H9 (cell line): ENCODE measurements at regions not wholly inside any gene's neighbourhood (a gene's known extent, or its start where the extent isn't known, plus 50 kb on each side); places are given as distances from the start of the nearest gene placed in this dataset.

Source experiments
- DNase-seq: peaks from one replicate; pipeline ENCODE4 v3.0.0-alpha.2; 2017
- H2AFZ ChIP-seq: one replicate; pipeline ENCODE4 v1.6.1; 2013; ENCODE audit warnings: mild to moderate bottlenecking, low read length, control low read depth, moderate library complexity
- H2AK5ac ChIP-seq: 2 replicates; pipeline ENCODE4 v1.6.1; 2013; ENCODE audit warnings: low read length, control low read depth, mixed read lengths; ENCODE audit not compliant: insufficient read length
- H2BK120ac ChIP-seq: one replicate; pipeline ENCODE4 v1.6.1; 2013; ENCODE audit warnings: low read depth, mild to moderate bottlenecking, low read length, control low read depth, inconsistent platforms; ENCODE audit not compliant: poor library complexity, severe bottlenecking
- H2BK12ac ChIP-seq: 2 replicates; pipeline ENCODE4 v1.6.1; 2013; ENCODE audit warnings: low read length, control low read depth, mixed read lengths, low read depth; ENCODE audit not compliant: insufficient read length
- H2BK15ac ChIP-seq: 2 replicates; pipeline ENCODE4 v1.6.1; 2013; ENCODE audit warnings: low read depth, low read length, control low read depth
- H2BK20ac ChIP-seq: one replicate; pipeline ENCODE4 v1.6.1; 2013; ENCODE audit warnings: low read depth, mild to moderate bottlenecking, low read length, control low read depth, inconsistent platforms; ENCODE audit not compliant: poor library complexity, severe bottlenecking
- H2BK5ac ChIP-seq: 2 replicates; pipeline ENCODE4 v1.6.1; 2013; ENCODE audit warnings: low read length, control low read depth, mixed read lengths; ENCODE audit not compliant: insufficient read length
- H3K14ac ChIP-seq: 2 replicates; pipeline ENCODE4 v1.6.1; 2013; ENCODE audit warnings: low read length, control low read depth; ENCODE audit not compliant: insufficient read depth
- H3K18ac ChIP-seq: 2 replicates; pipeline ENCODE4 v1.6.1; 2013; ENCODE audit warnings: low read depth, mild to moderate bottlenecking, mixed read lengths, low read length, control low read depth; ENCODE audit not compliant: insufficient read length
- H3K23ac ChIP-seq: 2 replicates; pipeline ENCODE4 v1.6.1; 2013; ENCODE audit warnings: low read length, control low read depth, mixed read lengths, low read depth; ENCODE audit not compliant: insufficient read length
- H3K23me2 ChIP-seq: 2 replicates; pipeline ENCODE4 v1.6.1; 2013; ENCODE audit warnings: low read depth, mild to moderate bottlenecking, mixed read lengths, low read length, control low read depth; ENCODE audit not compliant: insufficient read length, poor library complexity, severe bottlenecking
- H3K27ac ChIP-seq: 2 replicates; pipeline ENCODE4 v1.5.1; 2013; ENCODE audit warnings: low read length, control low read depth, mixed read lengths, low read depth; ENCODE audit not compliant: insufficient read length
- H3K27me3 ChIP-seq: 2 replicates; pipeline ENCODE4 v1.6.1; 2013; ENCODE audit warnings: low read length, control low read depth, inconsistent platforms; ENCODE audit not compliant: insufficient read depth
- H3K4ac ChIP-seq: 2 replicates; pipeline ENCODE4 v1.6.1; 2013; ENCODE audit warnings: low read depth, mild to moderate bottlenecking, control low read depth, inconsistent platforms, low read length, moderate library complexity
- H3K4me1 ChIP-seq: 2 replicates; pipeline ENCODE4 v1.6.1; 2013; ENCODE audit warnings: low read length, control low read depth, inconsistent platforms; ENCODE audit not compliant: insufficient read depth
- H3K4me2 ChIP-seq: 2 replicates; pipeline ENCODE4 v1.6.1; 2013; ENCODE audit warnings: low read length, control low read depth, mixed read lengths; ENCODE audit not compliant: insufficient read length, insufficient read depth
- H3K56ac ChIP-seq: 2 replicates; pipeline ENCODE4 v1.6.1; 2013; ENCODE audit warnings: low read depth, mild to moderate bottlenecking, mixed read lengths, low read length, control low read depth; ENCODE audit not compliant: insufficient read length
- H3K79me1 ChIP-seq: 2 replicates; pipeline ENCODE4 v1.6.1; 2013; ENCODE audit warnings: low read depth, mild to moderate bottlenecking, moderate library complexity, low read length, control low read depth, inconsistent platforms; ENCODE audit not compliant: insufficient read depth, poor library complexity, severe bottlenecking
- H3K79me2 ChIP-seq: 2 replicates; pipeline ENCODE4 v1.6.1; 2013; ENCODE audit warnings: low read length, control low read depth, inconsistent platforms; ENCODE audit not compliant: insufficient read depth
- H3K9ac ChIP-seq: 2 replicates; pipeline ENCODE4 v1.6.1; 2013; ENCODE audit warnings: low read length, control low read depth, mixed read lengths; ENCODE audit not compliant: insufficient read length; ENCODE audit errors: extremely low read depth
- H3K9me3 ChIP-seq: one replicate; pipeline ENCODE4 v1.6.1; 2013; ENCODE audit warnings: low read depth, low read length, inconsistent platforms; ENCODE audit not compliant: control insufficient read depth
- H3T11ph ChIP-seq: one replicate; pipeline ENCODE4 v1.6.1; 2013; ENCODE audit warnings: mild to moderate bottlenecking, low read length, control low read depth, inconsistent platforms
- H4K20me1 ChIP-seq: one replicate; pipeline ENCODE4 v1.6.1; 2013; ENCODE audit not compliant: control insufficient read depth, insufficient read length, insufficient read depth
- H4K5ac ChIP-seq: 2 replicates; pipeline ENCODE4 v1.6.1; 2013; ENCODE audit warnings: low read depth, mild to moderate bottlenecking, mixed read lengths, low read length, control low read depth; ENCODE audit not compliant: insufficient read length
- H4K8ac ChIP-seq: replicated peaks from 2 replicates; pipeline ENCODE4 v1.6.1; 2013; ENCODE audit warnings: low read length, control low read depth, mixed read lengths, low read depth; ENCODE audit not compliant: insufficient read length
- H4K91ac ChIP-seq: 2 replicates; pipeline ENCODE4 v1.6.1; 2013; ENCODE audit warnings: low read depth, mild to moderate bottlenecking, moderate library complexity, mixed read lengths, low read length, control low read depth; ENCODE audit not compliant: insufficient read length
- H3K27ac Mint-ChIP-seq, 3 experiments: 2 replicates in 2 of 3; 3 replicates in 1 of 3; pipeline ENCODE4 v1.8.0; 2020 to 2021; ENCODE audit warnings: mixed read lengths in 3 of 3, mild to moderate bottlenecking in 1 of 3, moderate library complexity in 1 of 3
- H3K27me3 Mint-ChIP-seq: 2 replicates; pipeline ENCODE4 v1.8.0; 2021; ENCODE audit warnings: low read depth, mild to moderate bottlenecking, moderate library complexity, mixed read lengths
- H3K36me3 Mint-ChIP-seq, 3 experiments: 2 replicates in 2 of 3; 3 replicates in 1 of 3; pipeline ENCODE4 v1.8.0; 2020 to 2021; ENCODE audit warnings: low read depth in 3 of 3, mixed read lengths in 3 of 3; ENCODE audit not compliant: insufficient read depth in 1 of 3
- H3K4me1 Mint-ChIP-seq, 2 experiments: 2 replicates each; pipeline ENCODE4 v1.8.0; 2020; ENCODE audit warnings: mixed read lengths in 2 of 2
- H3K4me3 Mint-ChIP-seq, 2 experiments: 2 replicates in 1 of 2; 3 replicates in 1 of 2; pipeline ENCODE4 v1.8.0; 2020 to 2021; ENCODE audit warnings: mild to moderate bottlenecking in 2 of 2, mixed read lengths in 2 of 2, moderate library complexity in 1 of 2
- H3K9me3 Mint-ChIP-seq, 2 experiments: 2 replicates in 1 of 2; 3 replicates in 1 of 2; pipeline ENCODE4 v1.8.0; 2020; ENCODE audit warnings: mild to moderate bottlenecking in 2 of 2, mixed read lengths in 2 of 2, moderate library complexity in 1 of 2
- WGBS: extraction: QIAGEN DNeasy Blood & Tissue Kit; methylation state at CpG from one replicate; pipeline ENCODE4 v1.1.7; 2013; ENCODE audit warnings: missing lambda C conversion rate, low lambda C conversion rate, mixed read lengths; ENCODE audit not compliant: insufficient read length; ENCODE audit errors: extremely low coverage; 5-methylcytosine and 5-hydroxymethylcytosine counted together
- TF ChIP-seq, protein P1 (sequence below): fragments of 200-600 bp; sonication (generic); conservative IDR thresholded peaks from 3 replicates; pipeline ENCODE4 v1.8.0; 2021; ENCODE audit warnings: antibody characterized with exemption, mild to moderate bottlenecking

DNA sequence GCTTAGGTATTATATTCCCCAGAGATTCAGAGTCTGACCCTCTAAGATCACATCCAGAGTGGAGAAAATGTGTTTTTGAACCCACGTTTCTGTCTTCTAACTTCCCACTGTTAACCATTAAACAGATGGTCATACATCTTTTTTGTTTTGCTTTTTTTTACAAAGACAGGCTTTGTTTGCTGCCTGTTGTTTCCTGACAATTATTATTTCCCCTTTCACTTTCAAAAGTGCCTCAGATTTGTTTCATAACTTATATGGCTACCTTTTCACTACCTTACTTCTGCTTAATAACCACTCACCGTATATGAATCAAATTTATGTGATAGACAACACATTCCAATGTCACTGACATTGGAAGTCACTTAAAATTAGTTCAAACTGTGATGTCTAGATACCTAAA lies 142.2 kb downstream of the HS3ST1 start:
- Histone ChIP-seq H3K27me3 (no peaks in the 10 kb centered on the region), H3K79me2 (no peaks in the 10 kb centered on the region), H3T11ph (no peak overlapping the region), H3K56ac (no peak overlapping the region), H4K8ac (no peak overlapping the region), H4K20me1 (no peaks in the 10 kb centered on the region), H3K79me1 (no peaks in the 10 kb centered on the region), H4K5ac (no peak overlapping the region), H3K4ac (no peak overlapping the region), H3K23ac (no peak overlapping the region), H3K23me2 (no peaks in the 10 kb centered on the region), H3K14ac (no peak overlapping the region), H2BK12ac (no peak overlapping the region), H2AK5ac (no peak overlapping the region), H2BK20ac (no peak overlapping the region), H2BK15ac (no peak overlapping the region), H3K9me3 (no peaks in the 10 kb centered on the region), H3K4me1 (peaks cover 4% of the 10 kb centered on the region; the same call in 1 of the 2 replicates), H4K91ac (no peak overlapping the region), H3K9ac (no peak overlapping the region), H2AFZ (no peak overlapping the region), H3K4me2 (no peak overlapping the region), H3K18ac (no peak overlapping the region), H3K27ac (no peak overlapping the region), H2BK120ac (no peak overlapping the region), H2BK5ac (no peak overlapping the region)
- Mint-ChIP-seq H3K4me1 (no peaks in the 10 kb centered on the region), H3K36me3 (peaks cover 8 to 19% (median 16%) of the 10 kb centered on the region in 3 experiments; a peak in 6 of 7 replicates), H3K4me3 (no peak overlapping the region), H3K27ac (no peak overlapping the region), H3K9me3 (peaks cover 20 to 22% of the 10 kb centered on the region in 2 experiments), H3K27me3 (0 out of 2 replicates have a peak, but pooled peaks cover 2% of the 10 kb centered on the region)
- no CpG with 5 or more reads among the region's 2 CpGs for WGBS
- no peak for DNase-seq
- TF ChIP-seq, protein P1, sequence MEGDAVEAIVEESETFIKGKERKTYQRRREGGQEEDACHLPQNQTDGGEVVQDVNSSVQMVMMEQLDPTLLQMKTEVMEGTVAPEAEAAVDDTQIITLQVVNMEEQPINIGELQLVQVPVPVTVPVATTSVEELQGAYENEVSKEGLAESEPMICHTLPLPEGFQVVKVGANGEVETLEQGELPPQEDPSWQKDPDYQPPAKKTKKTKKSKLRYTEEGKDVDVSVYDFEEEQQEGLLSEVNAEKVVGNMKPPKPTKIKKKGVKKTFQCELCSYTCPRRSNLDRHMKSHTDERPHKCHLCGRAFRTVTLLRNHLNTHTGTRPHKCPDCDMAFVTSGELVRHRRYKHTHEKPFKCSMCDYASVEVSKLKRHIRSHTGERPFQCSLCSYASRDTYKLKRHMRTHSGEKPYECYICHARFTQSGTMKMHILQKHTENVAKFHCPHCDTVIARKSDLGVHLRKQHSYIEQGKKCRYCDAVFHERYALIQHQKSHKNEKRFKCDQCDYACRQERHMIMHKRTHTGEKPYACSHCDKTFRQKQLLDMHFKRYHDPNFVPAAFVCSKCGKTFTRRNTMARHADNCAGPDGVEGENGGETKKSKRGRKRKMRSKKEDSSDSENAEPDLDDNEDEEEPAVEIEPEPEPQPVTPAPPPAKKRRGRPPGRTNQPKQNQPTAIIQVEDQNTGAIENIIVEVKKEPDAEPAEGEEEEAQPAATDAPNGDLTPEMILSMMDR, result no peak
